Adrenal gland (tissue), 5 donors: ENCODE measurements at regions not wholly inside any gene's neighbourhood (a gene's known extent, or its start where the extent isn't known, plus 50 kb on each side); places are given as distances from the start of the nearest gene placed in this dataset.

Source experiments
- POLR2A ChIP-seq, 2 donors: fragments of 450-650 bp; IDR thresholded peaks; one replicate each; pipeline ENCODE4 v1.6.1; 2017; ENCODE audit warnings: antibody characterized with exemption in 2 of 2, mild to moderate bottlenecking in 2 of 2, moderate library complexity in 1 of 2
- TF ChIP-seq, protein P1 (sequence below), 6 experiments: fragments of 450-650 bp in 4 of 6; fragments of 200-600 bp in 2 of 6; sonication (generic) in 1 of 6; IDR thresholded peaks; 1 replicate in 5 of 6; 2 replicates in 1 of 6; pipeline versions ENCODE4 v1.5.1 to v1.8.0; 2016 to 2021; ENCODE audit warnings: antibody characterized with exemption in 6 of 6, mild to moderate bottlenecking in 2 of 6, moderate library complexity in 1 of 6
- donor health status: DM: no; HTN: no; CAD: no.

GRCh38 chr15:23497710-23498111 is 50.7 kb upstream of the GOLGA6L2 start:
- TF ChIP-seq, protein P1, sequence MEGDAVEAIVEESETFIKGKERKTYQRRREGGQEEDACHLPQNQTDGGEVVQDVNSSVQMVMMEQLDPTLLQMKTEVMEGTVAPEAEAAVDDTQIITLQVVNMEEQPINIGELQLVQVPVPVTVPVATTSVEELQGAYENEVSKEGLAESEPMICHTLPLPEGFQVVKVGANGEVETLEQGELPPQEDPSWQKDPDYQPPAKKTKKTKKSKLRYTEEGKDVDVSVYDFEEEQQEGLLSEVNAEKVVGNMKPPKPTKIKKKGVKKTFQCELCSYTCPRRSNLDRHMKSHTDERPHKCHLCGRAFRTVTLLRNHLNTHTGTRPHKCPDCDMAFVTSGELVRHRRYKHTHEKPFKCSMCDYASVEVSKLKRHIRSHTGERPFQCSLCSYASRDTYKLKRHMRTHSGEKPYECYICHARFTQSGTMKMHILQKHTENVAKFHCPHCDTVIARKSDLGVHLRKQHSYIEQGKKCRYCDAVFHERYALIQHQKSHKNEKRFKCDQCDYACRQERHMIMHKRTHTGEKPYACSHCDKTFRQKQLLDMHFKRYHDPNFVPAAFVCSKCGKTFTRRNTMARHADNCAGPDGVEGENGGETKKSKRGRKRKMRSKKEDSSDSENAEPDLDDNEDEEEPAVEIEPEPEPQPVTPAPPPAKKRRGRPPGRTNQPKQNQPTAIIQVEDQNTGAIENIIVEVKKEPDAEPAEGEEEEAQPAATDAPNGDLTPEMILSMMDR (IDR thresholded peaks at IDR 0.05), result peak in 2 of 6 experiments; percentile 6 to 31
- TF ChIP-seq POLR2A (IDR thresholded peaks at IDR 0.05), result no peak
